HG03565 (cell line): ENCODE measurements at regions not wholly inside any gene's neighbourhood (a gene's known extent, or its start where the extent isn't known, plus 50 kb on each side); places are given as distances from the start of the nearest gene placed in this dataset.
A peak's percentile ranks its signal among the peaks of the same experiment; 100 is the strongest.
"Not testable (repeated sequence)": the region's sequence is repeated elsewhere in the genome, so short reads cannot be mapped to it uniquely, and the experiment has no call there.

ENCODE experiments used
- ATAC-seq: cut with Tn5 transposase; IDR thresholded peaks from one replicate; pipeline ENCODE4 v1.9.1; 2021; ENCODE audit warnings: mild to moderate bottlenecking, moderate library complexity; ENCODE audit not compliant: unreplicated experiment

- not testable (repeated sequence) for ATAC-seq
These were observed 776.4 kb upstream of the ADGRL3 start for GRCh38 chr4:60423573-60424184.

- no peak for ATAC-seq
These were observed 767.2 kb upstream of the ADGRL3 start for GRCh38 chr4:60432911-60433310.

- ATAC-seq, result no peak
These were observed 757.1 kb upstream of the ADGRL3 start for GRCh38 chr4:60443068-60443467.

GRCh38 chr4:60443796-60444195, 756.3 kb upstream of the ADGRL3 start:
- no peak for ATAC-seq

GRCh38 chr4:60450054-60450453, 750.1 kb upstream of the ADGRL3 start:
- no peak for ATAC-seq

GRCh38 chr4:60452266-60452665, 747.9 kb upstream of the ADGRL3 start:
- ATAC-seq, result no peak

GRCh38 chr4:60455380-60455779, 744.7 kb upstream of the ADGRL3 start:
- no peak for ATAC-seq

GRCh38 chr4:60461551-60461950, 738.6 kb upstream of the ADGRL3 start:
- ATAC-seq, result no peak

GRCh38 chr4:60463857-60464502, 736.1 kb upstream of the ADGRL3 start:
- peak; percentile 59 for ATAC-seq

- no peak for ATAC-seq
These were observed 717.2 kb upstream of the ADGRL3 start for GRCh38 chr4:60482921-60483351.

- ATAC-seq, result no peak
These were observed 714.9 kb upstream of the ADGRL3 start for GRCh38 chr4:60485276-60485675.

- ATAC-seq, result not testable (repeated sequence)
These were observed 712.9 kb upstream of the ADGRL3 start for GRCh38 chr4:60487118-60487761.

GRCh38 chr4:60500810-60501209, 699.3 kb upstream of the ADGRL3 start:
- ATAC-seq, result no peak

- no peak for ATAC-seq
These were observed 697.4 kb upstream of the ADGRL3 start for GRCh38 chr4:60502733-60503132.

GRCh38 chr4:60506061-60506460, 694.1 kb upstream of the ADGRL3 start:
- no peak for ATAC-seq

- ATAC-seq, result no peak
These were observed 677.9 kb upstream of the ADGRL3 start for GRCh38 chr4:60522265-60522664.

GRCh38 chr4:60531776-60532379, 668.2 kb upstream of the ADGRL3 start:
- ATAC-seq, result no peak

GRCh38 chr4:60544981-60545380, 655.1 kb upstream of the ADGRL3 start:
- ATAC-seq, result no peak

GRCh38 chr4:60562334-60562733, 637.8 kb upstream of the ADGRL3 start:
- ATAC-seq, result no peak

GRCh38 chr4:60565558-60565957, 634.6 kb upstream of the ADGRL3 start:
- ATAC-seq, result no peak

GRCh38 chr4:60575336-60575735, 624.8 kb upstream of the ADGRL3 start:
- ATAC-seq, result no peak

- no peak for ATAC-seq
These were observed 620.8 kb upstream of the ADGRL3 start for GRCh38 chr4:60579335-60579734.
